ENCODE measurements at regions not wholly inside any gene's neighbourhood (a gene's known extent, or its start where the extent isn't known, plus 50 kb on each side); places are given as distances from the start of the nearest gene placed in this dataset.

DNA sequence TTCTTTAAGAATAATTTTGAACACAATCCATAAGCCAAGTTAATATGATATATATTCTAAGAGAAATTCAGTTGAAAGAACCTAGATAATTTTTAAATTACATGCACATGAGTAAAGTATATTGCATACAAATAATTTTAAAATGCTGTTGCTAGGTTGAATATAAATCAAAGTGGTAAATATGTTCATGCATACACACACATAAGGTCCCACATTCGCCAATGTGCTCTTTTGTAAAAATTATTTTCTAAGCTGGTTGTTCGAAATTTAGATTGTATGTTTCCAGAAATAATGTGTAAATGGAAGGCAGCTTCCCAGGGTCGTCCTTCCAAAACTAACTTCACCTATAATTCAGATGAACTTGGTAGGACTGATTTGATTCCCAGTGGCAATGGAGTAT is 173.7 kb upstream of the CCDC196 start:
- Histone ChIP-seq H3K4me2 (ENCODE audit: insufficient read depth, low read length) (no peak overlapping the region), H3K4me1 (ENCODE audit: insufficient read depth, low read length) (no peaks in the 10 kb centered on the region), H4K20me1 (ENCODE audit: insufficient read depth, low read length) (no peaks in the 10 kb centered on the region), H3K36me3 (ENCODE audit: insufficient read depth, low read length) (no peaks in the 10 kb centered on the region), H3K9me3 (ENCODE audit: low read depth, low read length) (no peaks in the 10 kb centered on the region), H2AFZ (ENCODE audit: low read length) (no peak overlapping the region), H3K79me2 (ENCODE audit: insufficient read depth, low read length) (no peaks in the 10 kb centered on the region), H3K27me3 (ENCODE audit: insufficient read depth, low read length) (no peaks in the 10 kb centered on the region), H3K4me3 (ENCODE audit: insufficient read depth, low read length) (no peak overlapping the region), H3K27ac (ENCODE audit: low read depth, low read length) (no peak overlapping the region)
- TF ChIP-seq, protein P1, sequence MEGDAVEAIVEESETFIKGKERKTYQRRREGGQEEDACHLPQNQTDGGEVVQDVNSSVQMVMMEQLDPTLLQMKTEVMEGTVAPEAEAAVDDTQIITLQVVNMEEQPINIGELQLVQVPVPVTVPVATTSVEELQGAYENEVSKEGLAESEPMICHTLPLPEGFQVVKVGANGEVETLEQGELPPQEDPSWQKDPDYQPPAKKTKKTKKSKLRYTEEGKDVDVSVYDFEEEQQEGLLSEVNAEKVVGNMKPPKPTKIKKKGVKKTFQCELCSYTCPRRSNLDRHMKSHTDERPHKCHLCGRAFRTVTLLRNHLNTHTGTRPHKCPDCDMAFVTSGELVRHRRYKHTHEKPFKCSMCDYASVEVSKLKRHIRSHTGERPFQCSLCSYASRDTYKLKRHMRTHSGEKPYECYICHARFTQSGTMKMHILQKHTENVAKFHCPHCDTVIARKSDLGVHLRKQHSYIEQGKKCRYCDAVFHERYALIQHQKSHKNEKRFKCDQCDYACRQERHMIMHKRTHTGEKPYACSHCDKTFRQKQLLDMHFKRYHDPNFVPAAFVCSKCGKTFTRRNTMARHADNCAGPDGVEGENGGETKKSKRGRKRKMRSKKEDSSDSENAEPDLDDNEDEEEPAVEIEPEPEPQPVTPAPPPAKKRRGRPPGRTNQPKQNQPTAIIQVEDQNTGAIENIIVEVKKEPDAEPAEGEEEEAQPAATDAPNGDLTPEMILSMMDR (IDR thresholded peaks at IDR 0.05; ENCODE audit: extremely low read depth, low read depth, low read length), result no peak
- no peak for DNase-seq (ENCODE audit: insufficient read length, low spot score, missing footprints)

DNA sequence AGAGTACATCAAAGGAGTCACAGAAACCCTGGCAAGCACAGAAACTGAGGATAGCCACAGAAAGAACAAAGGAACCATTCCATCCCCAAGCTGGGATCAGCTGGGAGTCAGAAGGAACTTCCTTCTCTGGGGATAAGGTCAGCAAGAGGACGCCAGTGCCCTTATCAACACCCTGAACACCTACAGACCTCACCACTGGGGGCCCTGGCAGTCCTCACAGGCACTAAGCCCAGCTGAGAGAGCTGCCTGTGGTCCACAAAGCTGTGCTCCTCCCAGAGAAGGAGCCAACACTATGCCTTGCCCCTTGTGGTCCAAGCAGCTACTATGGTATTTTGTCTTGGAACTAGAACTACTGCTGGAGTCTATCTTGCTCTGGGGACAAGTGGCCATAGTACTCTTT is 171.1 kb upstream of the CCDC196 start:
- H3K27me3 ChIP-seq (ENCODE audit: insufficient read depth, low read length), result no peaks in the 10 kb centered on the region
- H3K4me3 ChIP-seq (ENCODE audit: insufficient read depth, low read length), result no peak overlapping the region
- H3K27ac ChIP-seq (ENCODE audit: low read depth, low read length), result no peak overlapping the region
- no peaks in the 10 kb centered on the region for H3K36me3 ChIP-seq (ENCODE audit: insufficient read depth, low read length)
- H3K4me2 ChIP-seq (ENCODE audit: insufficient read depth, low read length), result no peak overlapping the region
- H3K79me2 ChIP-seq (ENCODE audit: insufficient read depth, low read length), result no peaks in the 10 kb centered on the region
- H2AFZ ChIP-seq (ENCODE audit: low read length), result no peak overlapping the region
- no peak for DNase-seq (ENCODE audit: insufficient read length, low spot score, missing footprints)
- TF ChIP-seq, protein P1 (IDR thresholded peaks at IDR 0.05; ENCODE audit: extremely low read depth, low read depth, low read length), result no peak
- no peaks in the 10 kb centered on the region for H3K9me3 ChIP-seq (ENCODE audit: low read depth, low read length)
- no peaks in the 10 kb centered on the region for H3K4me1 ChIP-seq (ENCODE audit: insufficient read depth, low read length)
- no peaks in the 10 kb centered on the region for H4K20me1 ChIP-seq (ENCODE audit: insufficient read depth, low read length)

DNA sequence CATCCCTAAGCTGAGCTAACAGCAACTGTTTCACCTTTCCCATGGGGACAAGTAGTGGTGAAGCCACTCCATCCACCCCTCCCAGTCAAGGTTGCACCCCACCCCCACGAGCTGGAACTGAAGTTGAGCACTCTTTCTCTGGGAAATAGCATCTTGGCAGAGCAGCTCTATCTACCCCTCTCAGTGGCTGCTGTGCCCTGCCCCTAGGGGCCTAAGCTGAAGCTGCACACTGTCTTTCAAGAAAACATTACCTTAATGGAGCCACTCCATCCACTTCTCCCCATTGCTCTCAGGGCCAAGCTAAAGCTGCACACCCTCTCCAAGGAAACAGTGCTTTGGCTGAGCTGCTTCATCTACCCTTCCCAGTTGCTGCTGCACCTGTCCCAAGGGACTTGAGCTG is 170.6 kb upstream of the CCDC196 start:
- H3K9me3 ChIP-seq (ENCODE audit: low read depth, low read length), result no peaks in the 10 kb centered on the region
- H3K4me1 ChIP-seq (ENCODE audit: insufficient read depth, low read length), result no peaks in the 10 kb centered on the region
- no peaks in the 10 kb centered on the region for H3K27me3 ChIP-seq (ENCODE audit: insufficient read depth, low read length)
- H3K79me2 ChIP-seq (ENCODE audit: insufficient read depth, low read length), result no peaks in the 10 kb centered on the region
- TF ChIP-seq, protein P1 (IDR thresholded peaks at IDR 0.05; ENCODE audit: extremely low read depth, low read depth, low read length), result no peak
- no peak for DNase-seq (ENCODE audit: insufficient read length, low spot score, missing footprints)
- no peaks in the 10 kb centered on the region for H3K36me3 ChIP-seq (ENCODE audit: insufficient read depth, low read length)
- no peak overlapping the region for H3K27ac ChIP-seq (ENCODE audit: low read depth, low read length)
- H3K4me3 ChIP-seq (ENCODE audit: insufficient read depth, low read length), result no peak overlapping the region
- no peaks in the 10 kb centered on the region for H4K20me1 ChIP-seq (ENCODE audit: insufficient read depth, low read length)
- no peak overlapping the region for H3K4me2 ChIP-seq (ENCODE audit: insufficient read depth, low read length)
- no peak overlapping the region for H2AFZ ChIP-seq (ENCODE audit: low read length)

DNA sequence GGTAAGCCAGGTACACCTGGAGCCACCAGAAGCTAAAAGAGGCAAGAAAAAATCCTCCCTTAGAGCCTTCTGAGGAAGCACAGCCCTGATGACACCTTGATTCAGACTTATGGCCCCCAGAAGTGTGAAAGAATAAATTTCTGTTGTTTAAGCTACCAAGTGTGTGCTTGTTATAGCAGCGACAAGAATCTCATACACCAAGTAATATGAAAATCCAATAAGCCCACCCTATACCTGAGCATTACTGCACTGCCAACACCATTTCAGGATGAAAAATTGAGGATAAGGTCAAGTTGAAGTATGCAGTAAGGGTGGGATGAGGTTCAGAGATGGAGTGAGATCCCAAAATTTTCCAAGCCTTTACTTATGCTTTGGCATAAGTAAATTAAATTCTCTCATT is 163.6 kb upstream of the CCDC196 start:
- DNase-seq (ENCODE audit: insufficient read length, low spot score, missing footprints), result no peak
- Histone ChIP-seq H3K27me3 (ENCODE audit: insufficient read depth, low read length) (no peaks in the 10 kb centered on the region), H3K27ac (ENCODE audit: low read depth, low read length) (no peak overlapping the region), H3K4me2 (ENCODE audit: insufficient read depth, low read length) (no peak overlapping the region), H3K79me2 (ENCODE audit: insufficient read depth, low read length) (no peaks in the 10 kb centered on the region), H3K36me3 (ENCODE audit: insufficient read depth, low read length) (no peaks in the 10 kb centered on the region), H3K4me1 (ENCODE audit: insufficient read depth, low read length) (no peaks in the 10 kb centered on the region), H2AFZ (ENCODE audit: low read length) (no peak overlapping the region), H4K20me1 (ENCODE audit: insufficient read depth, low read length) (no peaks in the 10 kb centered on the region), H3K9me3 (ENCODE audit: low read depth, low read length) (no peaks in the 10 kb centered on the region), H3K4me3 (ENCODE audit: insufficient read depth, low read length) (no peak overlapping the region)
- TF ChIP-seq, protein P1 (IDR thresholded peaks at IDR 0.05; ENCODE audit: extremely low read depth, low read depth, low read length), result no peak

Measured in osteoblast (primary cell).